HCEC 1CT (cell line): ENCODE measurements at regions not wholly inside any gene's neighbourhood (a gene's known extent, or its start where the extent isn't known, plus 50 kb on each side); places are given as distances from the start of the nearest gene placed in this dataset.
"Not testable (repeated sequence)": the region's sequence is repeated elsewhere in the genome, so short reads cannot be mapped to it uniquely, and the experiment has no call there.

Experiments used
- DNase-seq: peaks from one replicate; pipeline ENCODE4 v3.0.0-alpha.2; 2017

GRCh38 chr5:162811071-162811470 is 626.3 kb upstream of the CCNG1 start:
- DNase-seq, result no peak

- DNase-seq, result no peak
Observed at GRCh38 chr5:162816816-162817215, 620.6 kb upstream of the CCNG1 start.

DNA sequence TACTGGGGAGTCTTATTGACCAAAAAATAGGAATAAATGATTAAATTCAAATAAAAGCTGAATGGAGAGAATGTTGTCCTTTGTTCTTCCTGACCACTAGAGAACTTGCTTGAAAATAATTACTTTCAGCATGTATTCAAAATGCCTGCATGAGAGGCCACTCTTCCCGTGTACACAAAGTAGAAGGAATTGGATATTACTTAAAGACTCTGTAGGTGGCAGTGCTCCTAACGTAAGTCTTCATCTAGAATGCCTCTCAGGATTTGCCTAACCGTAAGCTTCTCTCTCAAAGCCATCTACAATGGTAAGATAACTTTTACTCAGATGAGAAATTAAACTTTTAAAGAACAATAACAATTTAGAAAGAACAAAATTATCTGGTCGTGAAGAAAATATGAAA is 620.0 kb upstream of the CCNG1 start:
- DNase-seq, result no peak

- DNase-seq, result not testable (repeated sequence)
Observed at GRCh38 chr5:162821664-162822063, 615.7 kb upstream of the CCNG1 start.

GRCh38 chr5:162824360-162824759 is 613.0 kb upstream of the CCNG1 start:
- no peak for DNase-seq

- DNase-seq, result no peak
Observed at GRCh38 chr5:162837155-162837554, 600.2 kb upstream of the CCNG1 start.

DNA sequence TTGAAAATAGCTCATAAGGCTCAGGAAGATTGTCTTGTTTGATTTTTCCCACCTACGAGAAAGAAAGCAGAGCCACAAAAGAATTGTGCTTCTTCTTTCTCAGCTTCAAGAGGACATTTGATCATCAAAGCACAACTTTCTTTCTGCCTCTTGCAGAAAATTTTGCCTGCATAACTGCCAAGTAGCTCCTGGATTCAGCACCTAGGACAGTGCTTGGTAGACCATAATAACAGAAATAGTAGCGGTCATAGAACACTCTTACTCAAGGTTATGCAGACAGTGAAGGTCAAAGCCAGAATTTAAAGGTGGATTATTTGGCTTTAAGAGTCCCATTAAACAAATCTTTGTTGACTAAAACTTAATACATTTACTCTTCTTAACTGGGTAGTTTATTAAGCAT is 594.7 kb upstream of the CCNG1 start:
- no peak for DNase-seq

DNA sequence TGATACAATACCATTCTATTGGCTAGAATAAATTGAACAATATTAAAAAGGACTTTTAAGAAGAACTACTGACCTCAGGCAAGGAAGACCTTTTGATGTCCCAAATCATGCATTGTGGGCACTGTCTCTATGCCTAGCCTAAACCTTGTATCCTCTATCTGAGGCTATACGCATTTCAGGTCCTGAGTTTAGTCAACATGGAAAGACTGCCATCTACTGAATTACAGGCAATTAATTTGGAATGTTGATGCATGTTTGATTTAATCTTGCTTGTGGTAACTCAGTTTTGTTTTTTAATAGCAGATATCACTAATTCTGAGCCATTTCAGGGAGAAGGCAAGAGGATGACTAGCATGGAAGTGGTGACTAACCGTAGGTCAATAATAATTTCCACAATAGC is 585.3 kb upstream of the CCNG1 start:
- no peak for DNase-seq

DNA sequence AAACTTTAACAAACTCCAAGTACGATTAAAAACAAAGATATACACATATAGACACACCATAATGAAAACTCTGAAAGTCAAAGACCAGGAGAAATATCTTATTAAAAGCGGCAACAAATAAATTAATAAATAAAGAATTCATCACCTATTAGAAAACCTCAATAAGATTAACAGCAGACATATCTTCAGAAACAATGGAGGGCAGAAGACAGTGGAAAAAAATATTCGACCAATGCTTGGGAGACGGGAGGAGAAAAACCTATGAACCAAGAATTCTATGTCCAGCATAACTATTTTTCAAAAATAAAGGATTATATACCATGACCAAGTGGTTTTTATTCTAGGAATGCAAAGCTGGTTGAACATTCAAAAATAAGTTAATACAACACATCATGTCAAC is 578.6 kb upstream of the CCNG1 start:
- no peak for DNase-seq

GRCh38 chr5:162870966-162871365 is 566.4 kb upstream of the CCNG1 start:
- no peak for DNase-seq

- DNase-seq, result no peak
Observed at GRCh38 chr5:162882629-162883028, 554.8 kb upstream of the CCNG1 start.

DNA sequence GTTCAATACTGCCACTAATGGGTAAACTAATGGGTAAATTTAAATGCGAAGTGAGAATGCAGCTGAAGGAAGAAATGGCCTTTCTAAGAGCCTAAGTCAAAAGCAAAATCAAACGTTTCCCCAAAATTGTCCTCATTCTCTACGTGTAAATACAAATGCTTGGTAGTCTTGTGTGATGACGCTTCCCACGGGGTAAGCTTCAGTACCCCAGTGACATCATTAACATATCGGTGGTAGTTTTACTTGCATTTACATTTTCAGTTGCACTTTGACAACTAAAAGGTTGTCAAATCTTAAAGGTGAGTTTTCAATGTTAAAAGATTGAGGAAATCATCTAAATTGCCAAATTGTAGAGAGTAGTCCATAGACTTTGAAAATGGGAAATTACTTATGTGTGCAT is 550.7 kb upstream of the CCNG1 start:
- no peak for DNase-seq

DNA sequence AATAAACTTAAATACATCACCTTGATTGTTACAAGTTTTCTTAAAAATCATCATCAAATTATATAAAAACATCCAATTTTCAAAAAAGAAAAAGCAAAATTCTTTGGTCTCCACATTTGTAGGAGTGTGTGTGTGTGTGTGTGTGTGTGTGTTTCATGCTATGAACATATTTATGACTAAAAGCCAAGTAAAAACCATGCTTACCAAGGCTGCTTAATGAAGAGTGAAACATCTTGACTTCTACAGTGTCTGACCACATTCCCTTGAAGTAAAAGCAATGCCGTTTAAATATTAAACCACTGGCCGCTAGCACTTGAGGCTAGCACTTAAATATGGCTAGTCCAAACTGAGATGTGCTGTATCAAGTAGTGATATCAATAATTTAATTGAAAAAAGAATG is 549.1 kb upstream of the CCNG1 start:
- no peak for DNase-seq

DNA sequence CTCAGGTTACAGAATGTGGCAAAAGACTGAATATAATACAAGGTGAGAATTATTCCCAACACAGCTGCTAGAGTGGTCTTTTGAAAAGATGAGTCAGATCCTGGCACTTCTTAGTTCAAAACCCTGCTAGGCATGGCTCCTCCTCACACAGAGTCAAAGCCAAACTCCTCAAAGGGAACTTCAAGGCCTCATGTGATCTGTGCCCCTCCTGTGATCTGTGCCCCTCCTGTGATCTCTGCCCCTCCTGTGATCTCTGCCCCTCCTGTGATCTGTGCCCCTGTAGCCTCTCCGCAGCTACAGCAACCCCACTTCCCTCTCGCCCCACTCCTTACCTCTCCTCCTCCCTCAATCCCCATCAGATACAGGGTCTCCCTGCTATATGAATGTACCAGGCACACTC is 525.5 kb upstream of the CCNG1 start:
- DNase-seq, result no peak

- DNase-seq, result no peak
Observed at GRCh38 chr5:162916368-162916767, 521.0 kb upstream of the CCNG1 start.

DNA sequence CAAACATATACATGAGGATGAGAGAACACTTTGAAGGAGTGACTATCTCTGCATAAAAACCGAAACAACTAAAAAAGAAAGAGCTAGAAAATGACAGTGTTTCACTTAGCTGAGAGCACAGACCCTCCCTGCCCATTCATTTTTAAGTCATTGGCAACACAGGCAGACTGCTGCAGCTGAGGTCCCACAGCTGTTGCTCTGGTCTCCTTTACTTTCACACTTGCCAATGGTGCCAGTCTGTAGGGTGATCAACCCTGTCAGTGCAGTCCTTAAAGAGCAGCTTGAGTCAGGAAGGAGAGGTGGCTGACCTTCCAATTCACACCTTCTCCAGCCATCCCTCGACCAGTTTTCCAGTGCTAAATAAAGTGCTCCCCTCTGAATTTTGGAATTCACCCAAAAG is 508.3 kb upstream of the CCNG1 start:
- no peak for DNase-seq

GRCh38 chr5:162931501-162931900 is 505.9 kb upstream of the CCNG1 start:
- DNase-seq, result no peak

GRCh38 chr5:162939991-162940390 is 497.4 kb upstream of the CCNG1 start:
- DNase-seq, result no peak

GRCh38 chr5:162948677-162949076 is 488.7 kb upstream of the CCNG1 start:
- no peak for DNase-seq

DNA sequence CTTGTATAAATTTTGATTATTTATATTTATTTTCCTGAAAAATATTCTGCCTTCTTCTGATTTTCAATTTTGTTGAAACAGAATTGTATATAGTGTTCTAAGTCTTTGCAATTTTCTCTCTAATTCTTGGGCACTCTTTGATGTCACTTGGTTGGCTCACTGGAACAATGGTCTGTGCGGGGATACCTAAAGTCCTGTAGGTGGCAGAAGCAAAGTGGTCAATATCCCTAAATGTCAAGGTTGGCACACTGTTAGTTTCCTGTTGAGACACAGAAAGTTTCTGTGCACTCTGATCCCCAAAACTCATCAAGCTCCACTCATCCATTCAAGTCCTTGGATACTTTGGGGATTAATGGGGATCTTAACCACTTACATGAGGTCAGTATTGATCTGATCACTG is 480.8 kb upstream of the CCNG1 start:
- DNase-seq, result no peak

GRCh38 chr5:162964144-162964543 is 473.3 kb upstream of the CCNG1 start:
- DNase-seq, result not testable (repeated sequence)

DNA sequence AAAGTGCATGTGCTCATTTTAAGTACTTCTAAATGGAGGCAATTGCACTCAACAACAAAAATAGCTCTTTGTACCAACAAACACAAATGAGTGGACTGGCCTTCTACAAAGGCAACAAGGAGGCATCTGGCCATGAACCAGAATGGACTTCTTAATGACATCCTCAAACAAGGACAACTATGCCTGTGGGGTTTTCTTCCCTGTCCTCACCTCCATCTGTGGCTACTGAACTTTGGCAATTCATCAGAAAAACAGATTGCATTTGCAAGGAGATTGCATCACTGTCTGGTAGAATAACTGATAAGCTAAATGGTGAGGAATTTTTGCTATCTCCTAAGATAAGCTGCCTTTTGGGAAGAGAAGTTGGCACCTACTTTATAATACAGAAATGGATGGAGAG is 447.3 kb upstream of the CCNG1 start:
- DNase-seq, result no peak

DNA sequence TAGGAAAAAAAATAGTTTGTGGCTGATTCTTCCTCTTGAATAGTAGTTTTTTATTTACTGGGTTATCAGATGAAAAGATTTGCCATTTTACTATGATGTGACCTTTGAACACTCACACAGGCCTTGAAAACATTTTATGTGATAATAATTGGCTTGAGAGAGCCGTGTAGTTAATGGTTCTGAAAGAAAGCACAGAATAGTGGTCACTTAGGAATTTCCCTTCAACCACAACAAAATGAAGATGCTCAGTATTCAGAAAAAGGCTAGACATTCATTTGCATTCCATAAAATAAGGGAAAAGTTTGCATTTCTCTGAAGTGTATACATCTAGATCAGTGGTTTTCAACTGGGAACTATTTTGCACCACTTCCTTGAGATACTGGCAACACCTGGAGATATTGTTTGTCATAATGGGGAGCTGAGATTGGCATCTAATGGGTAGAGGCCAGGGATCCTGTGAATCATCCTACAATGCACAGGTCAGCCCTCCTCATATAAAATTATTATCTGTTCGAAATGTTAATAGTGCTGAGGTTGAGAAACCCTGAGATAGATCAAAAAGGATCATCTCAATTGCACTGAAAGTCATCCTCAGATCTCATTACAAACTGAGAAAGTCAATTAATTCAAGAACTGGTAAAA is 446.4 kb upstream of the CCNG1 start:
- no peak for DNase-seq

- no peak for DNase-seq
Observed at GRCh38 chr5:162995568-162995967, 441.8 kb upstream of the CCNG1 start.

- no peak for DNase-seq
Observed at GRCh38 chr5:162996053-162996452, 441.3 kb upstream of the CCNG1 start.

DNA sequence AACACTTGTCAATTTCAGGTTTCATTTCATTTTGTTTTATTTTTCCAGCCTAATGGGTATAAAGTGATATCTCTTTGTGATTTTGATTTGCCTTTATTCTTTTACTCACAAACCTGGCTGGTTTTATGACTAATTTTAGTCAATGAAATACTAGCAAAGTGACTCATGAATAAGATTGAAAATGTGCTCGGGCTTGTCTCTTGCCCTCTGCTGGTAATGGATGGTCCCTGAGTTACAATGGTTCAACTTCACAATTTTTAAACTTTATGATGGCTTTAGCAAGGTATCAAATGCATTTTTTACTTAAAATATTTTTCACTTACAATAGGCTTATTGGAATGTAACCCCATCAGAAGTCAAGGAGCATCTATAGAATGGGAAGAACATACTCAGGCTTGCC is 431.4 kb upstream of the CCNG1 start:
- no peak for DNase-seq
